GM13977 (cell line): ENCODE measurements at regions not wholly inside any gene's neighbourhood (a gene's known extent, or its start where the extent isn't known, plus 50 kb on each side); places are given as distances from the start of the nearest gene placed in this dataset.

Experiments
- DNase-seq: peaks from one replicate; pipeline ENCODE4 v3.0.0; 2012; ENCODE audit warnings: low spot score
- CTCF ChIP-seq: IDR thresholded peaks from 2 replicates; pipeline ENCODE4 v1.5.1; 2012; ENCODE audit warnings: mild to moderate bottlenecking, control low read depth; ENCODE audit not compliant: insufficient read depth; ENCODE audit errors: extremely low read depth, missing control alignments
- in situ Hi-C: fragments of 300-500 bp; cut with MboI; formaldehyde crosslinking; loops from one replicate; pipeline ENCODE4 v1.12.0; 2022; ENCODE audit warnings: low sequenced_read_pairs, low pct_unique_long_range_greater_than_20kb, mixed read lengths, inconsistent platforms; ENCODE audit not compliant: unreplicated experiment

- in situ Hi-C loops = no loop called here
- TF ChIP-seq CTCF = no peak
- no peak for DNase-seq
Observed at GRCh38 chr1:73755649-73756048, 442.3 kb downstream of the LRRIQ3 start.

- in situ Hi-C loops = no loop called here
- DNase-seq = no peak
Observed at GRCh38 chr1:73749996-73750395, 448.0 kb downstream of the LRRIQ3 start.

GRCh38 chr1:73744985-73745384 is 453.0 kb downstream of the LRRIQ3 start:
- in situ Hi-C loops = no loop called here
- DNase-seq = no peak
- no peak for TF ChIP-seq CTCF

More at GRCh38 chr1:73749996-73750395, 448.0 kb downstream of the LRRIQ3 start:
- TF ChIP-seq CTCF = no peak

GRCh38 chr1:73736125-73736524 is 461.9 kb downstream of the LRRIQ3 start:
- TF ChIP-seq CTCF = no peak
- in situ Hi-C loops = no loop called here
- no peak for DNase-seq

GRCh38 chr1:73727036-73727435 is 470.9 kb downstream of the LRRIQ3 start:
- TF ChIP-seq CTCF = no peak
- no peak for DNase-seq
- in situ Hi-C loops = no loop called here

- in situ Hi-C loops = no loop called here
- TF ChIP-seq CTCF = no peak
Observed at GRCh38 chr1:73722055-73722454, 475.9 kb downstream of the LRRIQ3 start.

GRCh38 chr1:73717976-73718375 is 480.0 kb downstream of the LRRIQ3 start:
- in situ Hi-C loops = no loop called here
- no peak for TF ChIP-seq CTCF
- DNase-seq = no peak

More at GRCh38 chr1:73722055-73722454, 475.9 kb downstream of the LRRIQ3 start:
- no peak for DNase-seq
